Middle frontal gyrus (tissue), 1 donor: ENCODE measurements at regions not wholly inside any gene's neighbourhood (a gene's known extent, or its start where the extent isn't known, plus 50 kb on each side); places are given as distances from the start of the nearest gene placed in this dataset.

Source experiments
- DNase-seq: peaks from one replicate; pipeline ENCODE4 v3.0.0-alpha.2; 2015; ENCODE audit warnings: low spot score; ENCODE audit errors: extremely low spot score

DNA sequence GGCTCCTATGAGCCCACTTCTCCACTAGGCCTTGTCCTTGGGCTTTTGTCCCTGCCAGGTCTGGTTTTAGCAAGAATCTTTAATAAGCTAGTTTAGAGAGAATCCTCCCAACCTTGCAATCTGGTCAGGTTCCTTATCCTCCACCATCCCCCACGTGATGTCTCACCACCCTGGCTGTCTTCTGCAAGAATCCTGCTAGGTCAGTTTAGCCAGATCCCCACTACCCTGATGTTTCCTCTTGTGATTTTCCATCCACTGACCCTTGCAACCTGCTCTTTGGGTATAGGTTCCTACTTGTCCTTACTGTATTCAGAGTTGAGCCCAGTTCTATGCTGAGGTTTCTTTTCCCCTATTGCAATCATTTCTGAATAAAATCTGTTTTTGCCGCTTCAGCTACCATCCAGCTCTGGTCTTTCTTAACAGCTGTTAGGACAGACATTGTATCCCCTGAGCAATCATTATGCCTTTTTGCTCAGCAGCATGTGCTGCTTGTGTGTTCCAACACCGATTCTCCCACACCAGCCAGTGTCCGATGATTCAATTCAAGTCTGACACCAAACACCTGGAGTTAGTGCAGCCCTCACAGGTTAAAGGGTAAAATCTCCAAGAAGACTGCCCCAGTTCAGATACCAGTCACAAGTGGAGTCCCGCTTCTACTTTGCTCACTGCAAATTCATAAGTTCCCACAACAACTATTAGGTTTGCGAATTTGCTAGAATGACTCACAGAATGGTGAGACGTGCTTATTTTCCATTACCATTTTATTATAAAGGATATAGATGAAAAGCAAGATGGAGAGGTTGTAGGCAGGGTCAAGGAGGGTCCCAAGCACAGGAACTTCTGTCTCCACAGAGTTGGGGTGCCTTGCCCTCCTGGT, 62.2 kb upstream of the ADCY1 start:
- no peak for DNase-seq

DNA sequence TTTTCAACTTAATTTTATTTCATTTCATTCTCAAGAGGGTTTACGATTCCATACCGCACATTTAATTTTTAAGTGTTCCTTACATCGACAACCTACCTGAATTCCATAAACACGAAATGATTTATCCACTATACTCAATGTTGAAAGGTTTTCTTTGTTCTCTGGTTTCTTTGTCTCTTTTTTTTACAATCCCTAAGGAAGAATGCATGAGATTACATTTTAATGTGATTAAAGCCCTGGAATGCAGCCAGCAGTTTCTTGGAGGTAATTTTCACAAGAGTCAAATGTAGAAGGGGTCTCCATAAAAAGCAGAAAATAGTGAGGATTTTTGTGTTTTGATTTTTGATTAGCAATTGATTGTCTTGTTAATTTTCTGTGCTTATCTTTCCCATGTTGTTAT, 59.2 kb upstream of the ADCY1 start:
- no peak for DNase-seq

- DNase-seq, result no peak
Measured at GRCh38 chr7:45515346-45515745, 58.8 kb upstream of the ADCY1 start.
